ENCODE measurements at regions not wholly inside any gene's neighbourhood (a gene's known extent, or its start where the extent isn't known, plus 50 kb on each side); places are given as distances from the start of the nearest gene placed in this dataset.

DNA sequence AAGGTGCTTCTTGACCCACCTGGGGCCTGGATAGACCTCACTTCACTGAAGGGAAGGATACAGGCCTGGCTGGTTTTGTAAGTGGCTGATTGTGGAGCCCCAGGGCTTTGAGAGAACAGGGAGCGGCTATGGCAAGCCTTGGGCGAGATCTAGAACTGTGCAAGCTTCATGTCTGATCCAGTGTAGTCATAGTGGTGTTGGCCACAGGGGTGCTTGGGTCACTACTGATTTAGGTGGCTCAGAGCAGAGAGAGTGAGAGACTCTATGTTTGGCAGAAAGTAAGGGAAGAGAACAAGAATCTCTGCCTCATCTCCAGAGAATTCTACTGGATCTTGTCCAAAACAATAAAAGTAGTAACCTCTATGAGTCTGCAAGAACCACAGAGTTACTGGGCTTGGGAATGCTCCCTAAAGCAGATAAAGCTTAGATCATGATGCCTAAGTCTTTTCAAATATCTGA is 394.2 kb upstream of the EPHA3 start:
- H3K79me2 ChIP-seq (ENCODE audit: low read length) = no peaks in the 10 kb centered on the region
- no peak overlapping the region for H3K9ac ChIP-seq (ENCODE audit: low read length)
- no peaks in the 10 kb centered on the region for H3K9me3 ChIP-seq (ENCODE audit: insufficient read depth, low read length)
- no peaks in the 10 kb centered on the region for H3K27me3 ChIP-seq (ENCODE audit: low read depth, low read length)
- no peaks in the 10 kb centered on the region for H3K36me3 ChIP-seq (replicated peaks; ENCODE audit: low read depth, low read length)
- H4K20me1 ChIP-seq (ENCODE audit: insufficient read depth, low read length) = no peaks in the 10 kb centered on the region
- no peak overlapping the region for H3K4me2 ChIP-seq (ENCODE audit: low read length)
- H3K4me1 ChIP-seq (ENCODE audit: low read length) = no peaks in the 10 kb centered on the region
- H3K4me3 ChIP-seq (ENCODE audit: low read length) = no peak overlapping the region
- TF ChIP-seq, protein P1, sequence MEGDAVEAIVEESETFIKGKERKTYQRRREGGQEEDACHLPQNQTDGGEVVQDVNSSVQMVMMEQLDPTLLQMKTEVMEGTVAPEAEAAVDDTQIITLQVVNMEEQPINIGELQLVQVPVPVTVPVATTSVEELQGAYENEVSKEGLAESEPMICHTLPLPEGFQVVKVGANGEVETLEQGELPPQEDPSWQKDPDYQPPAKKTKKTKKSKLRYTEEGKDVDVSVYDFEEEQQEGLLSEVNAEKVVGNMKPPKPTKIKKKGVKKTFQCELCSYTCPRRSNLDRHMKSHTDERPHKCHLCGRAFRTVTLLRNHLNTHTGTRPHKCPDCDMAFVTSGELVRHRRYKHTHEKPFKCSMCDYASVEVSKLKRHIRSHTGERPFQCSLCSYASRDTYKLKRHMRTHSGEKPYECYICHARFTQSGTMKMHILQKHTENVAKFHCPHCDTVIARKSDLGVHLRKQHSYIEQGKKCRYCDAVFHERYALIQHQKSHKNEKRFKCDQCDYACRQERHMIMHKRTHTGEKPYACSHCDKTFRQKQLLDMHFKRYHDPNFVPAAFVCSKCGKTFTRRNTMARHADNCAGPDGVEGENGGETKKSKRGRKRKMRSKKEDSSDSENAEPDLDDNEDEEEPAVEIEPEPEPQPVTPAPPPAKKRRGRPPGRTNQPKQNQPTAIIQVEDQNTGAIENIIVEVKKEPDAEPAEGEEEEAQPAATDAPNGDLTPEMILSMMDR (IDR thresholded peaks at IDR 0.05; ENCODE audit: low read depth, low read length) = no peak
- TF ChIP-seq EZH2phosphoT487 (IDR thresholded peaks at IDR 0.05; ENCODE audit: low read depth) = no peak
- H2AFZ ChIP-seq (ENCODE audit: low read depth, low read length) = no peak overlapping the region
- no peak overlapping the region for H3K27ac ChIP-seq (ENCODE audit: low read length)

DNA sequence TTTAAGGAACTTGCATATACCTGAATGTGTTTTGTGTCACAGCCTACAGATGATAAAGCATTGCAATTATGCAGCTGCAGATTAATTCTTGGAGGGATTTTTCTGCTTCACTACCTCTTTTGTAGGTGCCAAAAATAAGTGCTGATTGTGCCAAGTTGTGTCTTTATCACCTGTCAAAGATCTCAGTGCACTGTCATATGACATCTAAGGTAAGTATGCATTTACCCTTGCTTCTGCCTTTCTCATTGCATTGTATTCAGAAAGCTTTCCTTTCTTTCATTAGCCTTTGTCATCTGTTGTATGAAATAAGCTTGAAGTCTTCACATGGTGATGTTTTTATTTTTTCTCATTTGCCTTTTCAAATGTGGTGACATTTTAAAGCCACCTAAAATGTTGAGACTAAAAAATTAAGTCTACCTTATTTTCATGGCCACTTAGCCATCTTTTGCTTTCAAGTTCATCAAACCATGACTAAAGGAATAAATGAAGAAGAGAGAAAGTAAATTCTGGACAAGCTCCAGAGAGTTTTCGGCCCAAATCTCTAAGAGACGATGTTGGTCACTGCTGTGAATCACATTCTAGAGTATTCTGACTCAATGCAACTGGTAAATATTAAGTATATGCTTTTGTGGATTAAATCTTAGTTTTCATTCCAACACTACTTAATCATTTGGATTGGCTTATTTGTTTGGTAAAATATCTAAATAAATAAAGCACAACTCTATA is 381.8 kb upstream of the EPHA3 start:
- Histone ChIP-seq H3K27me3 (ENCODE audit: low read depth, low read length) (no peaks in the 10 kb centered on the region), H3K4me1 (ENCODE audit: low read length) (no peaks in the 10 kb centered on the region), H3K9me3 (ENCODE audit: insufficient read depth, low read length) (no peaks in the 10 kb centered on the region), H4K20me1 (ENCODE audit: insufficient read depth, low read length) (no peaks in the 10 kb centered on the region), H2AFZ (ENCODE audit: low read depth, low read length) (no peak overlapping the region; the same call in 1 of the 2 replicates), H3K79me2 (ENCODE audit: low read length) (no peaks in the 10 kb centered on the region), H3K9ac (ENCODE audit: low read length) (no peak overlapping the region), H3K4me3 (ENCODE audit: low read length) (no peak overlapping the region), H3K36me3 (replicated peaks; ENCODE audit: low read depth, low read length) (no peaks in the 10 kb centered on the region), H3K4me2 (ENCODE audit: low read length) (no peak overlapping the region), H3K27ac (ENCODE audit: low read length) (no peak overlapping the region)
- no peak for TF ChIP-seq EZH2phosphoT487 (IDR thresholded peaks at IDR 0.05; ENCODE audit: low read depth)
- TF ChIP-seq, protein P1 (IDR thresholded peaks at IDR 0.05; ENCODE audit: low read depth, low read length) = no peak

DNA sequence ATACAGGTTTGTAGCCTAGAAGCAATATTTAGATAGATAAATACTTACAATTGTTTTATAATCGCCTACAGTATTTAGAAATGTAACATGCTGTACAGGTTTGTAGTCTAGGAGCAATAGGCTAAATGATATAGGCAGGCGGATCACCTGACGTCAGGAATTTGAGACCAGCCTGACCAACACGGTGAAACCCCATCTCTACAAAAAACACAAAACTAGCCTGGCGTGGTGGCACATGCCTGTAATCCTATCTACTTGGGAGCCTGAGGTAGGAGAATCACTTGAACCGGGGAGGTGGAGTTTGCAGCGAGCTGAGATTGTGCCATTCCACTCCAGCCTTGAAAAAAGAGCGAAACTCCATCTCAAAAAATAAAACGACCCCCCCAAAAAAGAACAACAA is 375.2 kb upstream of the EPHA3 start:
- H3K36me3 ChIP-seq (replicated peaks; ENCODE audit: low read depth, low read length) = no peaks in the 10 kb centered on the region
- no peaks in the 10 kb centered on the region for H3K27me3 ChIP-seq (ENCODE audit: low read depth, low read length)
- H3K9ac ChIP-seq (ENCODE audit: low read length) = no peak overlapping the region
- H2AFZ ChIP-seq (ENCODE audit: low read depth, low read length) = no peak overlapping the region
- H3K4me1 ChIP-seq (ENCODE audit: low read length) = no peaks in the 10 kb centered on the region
- H3K4me2 ChIP-seq (ENCODE audit: low read length) = no peak overlapping the region
- no peaks in the 10 kb centered on the region for H3K79me2 ChIP-seq (ENCODE audit: low read length)
- no peak overlapping the region for H3K27ac ChIP-seq (ENCODE audit: low read length)
- no peak for TF ChIP-seq EZH2phosphoT487 (IDR thresholded peaks at IDR 0.05; ENCODE audit: low read depth)
- TF ChIP-seq, protein P1 (IDR thresholded peaks at IDR 0.05; ENCODE audit: low read depth, low read length) = no peak
- H4K20me1 ChIP-seq (ENCODE audit: insufficient read depth, low read length) = no peaks in the 10 kb centered on the region
- no peaks in the 10 kb centered on the region for H3K9me3 ChIP-seq (ENCODE audit: insufficient read depth, low read length)
- H3K4me3 ChIP-seq (ENCODE audit: low read length) = no peak overlapping the region

DNA sequence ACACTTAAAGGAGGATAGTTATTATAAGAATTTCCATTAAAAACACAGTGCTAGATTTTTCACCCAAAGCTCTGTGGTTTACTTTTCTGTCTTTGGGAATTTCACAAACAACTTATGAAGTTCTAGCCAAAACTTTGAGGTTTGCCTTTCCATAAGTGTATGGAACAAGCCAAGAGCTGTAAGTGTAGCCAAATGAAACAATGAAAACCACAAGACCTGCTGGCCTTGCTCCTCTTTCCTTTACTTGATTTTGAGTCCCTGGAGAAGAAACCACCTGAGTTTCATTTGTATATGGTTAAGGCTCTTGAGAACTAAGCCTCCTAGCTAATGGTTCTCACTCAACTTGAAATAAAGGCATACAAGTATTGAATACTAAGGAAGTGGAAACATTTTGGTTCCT is 365.3 kb upstream of the EPHA3 start:
- no peaks in the 10 kb centered on the region for H4K20me1 ChIP-seq (ENCODE audit: insufficient read depth, low read length)
- H3K79me2 ChIP-seq (ENCODE audit: low read length) = no peaks in the 10 kb centered on the region
- no peak overlapping the region for H3K27ac ChIP-seq (ENCODE audit: low read length)
- no peak overlapping the region for H3K4me3 ChIP-seq (ENCODE audit: low read length)
- no peaks in the 10 kb centered on the region for H3K9me3 ChIP-seq (ENCODE audit: insufficient read depth, low read length)
- H3K4me1 ChIP-seq (ENCODE audit: low read length) = no peaks in the 10 kb centered on the region
- no peaks in the 10 kb centered on the region for H3K27me3 ChIP-seq (ENCODE audit: low read depth, low read length)
- H3K9ac ChIP-seq (ENCODE audit: low read length) = no peak overlapping the region
- H3K36me3 ChIP-seq (replicated peaks; ENCODE audit: low read depth, low read length) = no peaks in the 10 kb centered on the region
- no peak for TF ChIP-seq EZH2phosphoT487 (IDR thresholded peaks at IDR 0.05; ENCODE audit: low read depth)
- TF ChIP-seq, protein P1 (IDR thresholded peaks at IDR 0.05; ENCODE audit: low read depth, low read length) = no peak
- no peak overlapping the region for H3K4me2 ChIP-seq (ENCODE audit: low read length)
- H2AFZ ChIP-seq (ENCODE audit: low read depth, low read length) = no peak overlapping the region

All from OCI-LY3 (cell line).